Testis (tissue), 2 donors: ENCODE measurements at regions not wholly inside any gene's neighbourhood (a gene's known extent, or its start where the extent isn't known, plus 50 kb on each side); places are given as distances from the start of the nearest gene placed in this dataset.

ENCODE experiments used
- DNase-seq: peaks from one replicate; pipeline ENCODE4 v3.0.0-alpha.2; 2019
- H3K27ac ChIP-seq, 2 donors: fragments of 200-600 bp; sonication (generic); one replicate each; pipeline ENCODE4 v1.5.1; 2019
- H3K27me3 ChIP-seq: fragments of 200-600 bp; sonication (generic); one replicate; pipeline ENCODE4 v1.5.1; 2019
- H3K36me3 ChIP-seq: fragments of 200-600 bp; sonication (generic); one replicate; pipeline ENCODE4 v1.5.1; 2017; ENCODE audit warnings: low read depth; ENCODE audit errors: missing control alignments
- H3K4me1 ChIP-seq: fragments of 200-600 bp; sonication (generic); one replicate; pipeline ENCODE4 v1.5.1; 2019
- H3K4me3 ChIP-seq, 2 donors: fragments of 200-600 bp; sonication (generic); one replicate each; pipeline ENCODE4 v1.5.1; 2017 to 2019
- H3K9me3 ChIP-seq: fragments of 200-600 bp; sonication (generic); one replicate; pipeline ENCODE4 v1.5.1; 2017
- CTCF ChIP-seq, 3 experiments: fragments of 450-650 bp in 2 of 3; fragments of 200-600 bp in 1 of 3; sonication (generic) in 1 of 3; IDR thresholded peaks; one replicate each; pipeline ENCODE4 v1.5.1; 2016 to 2019; ENCODE audit warnings: antibody characterized with exemption in 3 of 3, mild to moderate bottlenecking in 2 of 3, moderate library complexity in 1 of 3
- POLR2A ChIP-seq: fragments of 450-650 bp; IDR thresholded peaks from one replicate; pipeline ENCODE4 v1.6.1; 2017; ENCODE audit warnings: antibody characterized with exemption, mild to moderate bottlenecking, moderate library complexity
- WGBS, 2 donors: methylation state at CpG; one replicate each; pipeline ENCODE4 v1.1.5; 2018; 5-methylcytosine and 5-hydroxymethylcytosine counted together
- intact Hi-C: fragments of 100-400 bp; cut with DNase I; formaldehyde crosslinking; loops from one replicate; pipeline ENCODE4 v1.15.1; 2023; ENCODE audit warnings: low total_unique reads

- no peaks in the 10 kb centered on the region for H3K9me3 ChIP-seq
- no peaks in the 10 kb centered on the region for H3K4me1 ChIP-seq
- intact Hi-C loops, result no loop called here
- 72 to 79% methylated on average over 2 of the region's 2 CpGs for WGBS, 2 donors
- no peak overlapping the region for H3K4me3 ChIP-seq
- TF ChIP-seq POLR2A, result no peak
- no peak for TF ChIP-seq CTCF (IDR thresholded peaks at IDR 0.05)
- no peaks in the 10 kb centered on the region for H3K27me3 ChIP-seq
- no peak overlapping the region for H3K27ac ChIP-seq
- H3K36me3 ChIP-seq, result no peaks in the 10 kb centered on the region
- no peak for DNase-seq
Observed at GRCh38 chr11:103581760-103582159, 454.7 kb upstream of the DDI1 start.

- DNase-seq, result no peak
- no peaks in the 10 kb centered on the region for H3K27me3 ChIP-seq
- no peak overlapping the region for H3K4me3 ChIP-seq
- H3K9me3 ChIP-seq, result no peaks in the 10 kb centered on the region
- H3K4me1 ChIP-seq, result no peaks in the 10 kb centered on the region
- H3K36me3 ChIP-seq, result no peaks in the 10 kb centered on the region
- no peak for TF ChIP-seq CTCF (IDR thresholded peaks at IDR 0.05)
- TF ChIP-seq POLR2A, result no peak
- no peak overlapping the region for H3K27ac ChIP-seq
- intact Hi-C loops, result no loop called here
- 75 to 86% methylated on average over 4 of the region's 4 CpGs for WGBS, 2 donors
Observed at GRCh38 chr11:103582351-103582909, 454.0 kb upstream of the DDI1 start.

GRCh38 chr11:103584021-103584420 is 452.4 kb upstream of the DDI1 start:
- intact Hi-C loops, result no loop called here
- no peak for DNase-seq
- Histone ChIP-seq H3K4me3 (no peak overlapping the region), H3K36me3 (no peaks in the 10 kb centered on the region), H3K27ac (no peak overlapping the region), H3K9me3 (no peaks in the 10 kb centered on the region), H3K27me3 (no peaks in the 10 kb centered on the region), H3K4me1 (no peaks in the 10 kb centered on the region)
- TF ChIP-seq CTCF (IDR thresholded peaks at IDR 0.05) (no peak), POLR2A (no peak)
- WGBS, 2 donors, result 62 to 67% methylated on average over 2 of the region's 2 CpGs

GRCh38 chr11:103584720-103585119 is 451.7 kb upstream of the DDI1 start:
- DNase-seq, result no peak
- no peaks in the 10 kb centered on the region for H3K4me1 ChIP-seq
- WGBS, 2 donors, result 50 to 56% methylated on average over 1 of the region's 1 CpG
- no peaks in the 10 kb centered on the region for H3K9me3 ChIP-seq
- no peak overlapping the region for H3K4me3 ChIP-seq
- H3K27me3 ChIP-seq, result no peaks in the 10 kb centered on the region
- TF ChIP-seq CTCF (IDR thresholded peaks at IDR 0.05), result no peak
- TF ChIP-seq POLR2A, result no peak
- H3K36me3 ChIP-seq, result no peaks in the 10 kb centered on the region
- H3K27ac ChIP-seq, result no peak overlapping the region
- intact Hi-C loops, result no loop called here

GRCh38 chr11:103585401-103585800 is 451.0 kb upstream of the DDI1 start:
- no peaks in the 10 kb centered on the region for H3K27me3 ChIP-seq
- H3K9me3 ChIP-seq, result no peaks in the 10 kb centered on the region
- intact Hi-C loops, result no loop called here
- no peaks in the 10 kb centered on the region for H3K36me3 ChIP-seq
- TF ChIP-seq POLR2A (no peak), CTCF (IDR thresholded peaks at IDR 0.05) (no peak)
- WGBS, 2 donors, result 92 to 93% methylated on average over 2 of the region's 2 CpGs
- H3K27ac ChIP-seq, result no peak overlapping the region
- no peaks in the 10 kb centered on the region for H3K4me1 ChIP-seq
- no peak for DNase-seq
- no peak overlapping the region for H3K4me3 ChIP-seq
